ENCODE measurements at regions not wholly inside any gene's neighbourhood (a gene's known extent, or its start where the extent isn't known, plus 50 kb on each side); places are given as distances from the start of the nearest gene placed in this dataset.

GRCh38 chr22:27564806-27565205 lies 236.8 kb downstream of the MN1 start:
- H3K4me3 ChIP-seq (ENCODE audit: insufficient read depth, low read depth, low read length) = no peak overlapping the region
- DNase-seq = no peak
- H3K36me3 ChIP-seq (replicated peaks; ENCODE audit: control insufficient read depth, insufficient read depth, low read length) = no peaks in the 10 kb centered on the region
- H3K27me3 ChIP-seq (ENCODE audit: control insufficient read depth, insufficient read depth, low read length) = no peaks in the 10 kb centered on the region

- Histone ChIP-seq H3K27me3 (ENCODE audit: control insufficient read depth, insufficient read depth, low read length) (no peaks in the 10 kb centered on the region), H3K4me3 (ENCODE audit: insufficient read depth, low read depth, low read length) (no peak overlapping the region), H3K36me3 (replicated peaks; ENCODE audit: control insufficient read depth, insufficient read depth, low read length) (no peaks in the 10 kb centered on the region)
- DNase-seq = no peak
These were observed 235.0 kb downstream of the MN1 start for GRCh38 chr22:27566602-27567001.

GRCh38 chr22:27568265-27568664 lies 233.3 kb downstream of the MN1 start:
- no peak for DNase-seq
- H3K36me3 ChIP-seq (replicated peaks; ENCODE audit: control insufficient read depth, insufficient read depth, low read length) = no peaks in the 10 kb centered on the region
- no peak overlapping the region for H3K4me3 ChIP-seq (ENCODE audit: insufficient read depth, low read depth, low read length)
- H3K27me3 ChIP-seq (ENCODE audit: control insufficient read depth, insufficient read depth, low read length) = no peaks in the 10 kb centered on the region; the same call in 1 of the 2 replicates

DNA sequence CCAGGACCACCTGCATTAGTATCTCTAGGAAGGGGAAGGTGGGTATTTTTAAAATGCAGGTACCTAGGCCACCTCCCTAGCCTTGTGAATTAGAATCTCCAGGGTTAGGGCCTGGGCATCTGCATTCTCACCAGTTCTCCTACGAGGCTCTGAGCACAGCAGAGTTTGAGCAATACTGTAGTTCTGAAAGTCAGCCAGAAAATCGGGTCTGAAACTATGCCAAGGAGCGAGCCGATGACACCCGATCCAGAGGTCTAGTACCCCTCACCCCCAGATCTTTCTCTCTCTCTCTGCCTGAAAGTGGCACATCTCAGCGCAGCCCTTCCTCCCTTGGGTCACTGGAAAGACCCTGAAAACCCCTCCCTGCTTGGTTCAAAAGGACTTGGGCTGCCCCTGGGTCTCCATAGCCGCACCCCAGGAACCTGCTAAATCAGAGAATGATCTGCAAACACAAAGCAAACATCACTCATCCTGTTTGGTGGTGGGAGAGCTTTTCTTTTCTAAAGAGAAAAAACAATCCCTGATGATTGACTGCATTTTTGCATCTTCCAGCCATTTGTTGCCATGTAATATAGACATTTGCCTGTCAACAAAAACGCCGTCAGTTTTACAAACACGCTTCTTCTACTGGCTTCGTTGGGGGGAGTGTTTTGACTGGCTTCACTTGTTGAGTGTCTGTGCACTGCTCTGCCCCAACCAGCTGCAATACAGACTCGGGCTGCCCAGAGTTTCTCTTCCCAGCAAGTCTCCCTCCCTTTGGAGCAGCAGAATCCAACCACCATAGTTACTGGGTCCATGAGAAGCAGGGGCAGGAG lies 229.9 kb downstream of the MN1 start:
- Histone ChIP-seq H3K4me3 (ENCODE audit: insufficient read depth, low read depth, low read length) (no peak overlapping the region), H3K27me3 (ENCODE audit: control insufficient read depth, insufficient read depth, low read length) (no peaks in the 10 kb centered on the region; the same call in 1 of the 2 replicates), H3K36me3 (replicated peaks; ENCODE audit: control insufficient read depth, insufficient read depth, low read length) (no peaks in the 10 kb centered on the region)
- no peak for DNase-seq

GRCh38 chr22:27572278-27572666 lies 229.3 kb downstream of the MN1 start:
- DNase-seq = no peak
- H3K36me3 ChIP-seq (replicated peaks; ENCODE audit: control insufficient read depth, insufficient read depth, low read length) = no peaks in the 10 kb centered on the region
- H3K4me3 ChIP-seq (ENCODE audit: insufficient read depth, low read depth, low read length) = no peak overlapping the region
- H3K27me3 ChIP-seq (ENCODE audit: control insufficient read depth, insufficient read depth, low read length) = no peaks in the 10 kb centered on the region; the same call in 1 of the 2 replicates

- Histone ChIP-seq H3K4me3 (ENCODE audit: insufficient read depth, low read depth, low read length) (no peak overlapping the region), H3K36me3 (replicated peaks; ENCODE audit: control insufficient read depth, insufficient read depth, low read length) (no peaks in the 10 kb centered on the region), H3K27me3 (ENCODE audit: control insufficient read depth, insufficient read depth, low read length) (no peaks in the 10 kb centered on the region; the same call in 1 of the 2 replicates)
- DNase-seq = peak; percentile 73
These were observed 228.1 kb downstream of the MN1 start for GRCh38 chr22:27573280-27574001.

GRCh38 chr22:27574002-27574366 lies 227.6 kb downstream of the MN1 start:
- no peaks in the 10 kb centered on the region for H3K36me3 ChIP-seq (replicated peaks; ENCODE audit: control insufficient read depth, insufficient read depth, low read length)
- no peaks in the 10 kb centered on the region; the same call in 1 of the 2 replicates for H3K27me3 ChIP-seq (ENCODE audit: control insufficient read depth, insufficient read depth, low read length)
- H3K4me3 ChIP-seq (ENCODE audit: insufficient read depth, low read depth, low read length) = no peak overlapping the region
- DNase-seq = no peak

- H3K27me3 ChIP-seq (ENCODE audit: control insufficient read depth, insufficient read depth, low read length) = no peaks in the 10 kb centered on the region; the same call in 1 of the 2 replicates
- no peak overlapping the region for H3K4me3 ChIP-seq (ENCODE audit: insufficient read depth, low read depth, low read length)
- no peaks in the 10 kb centered on the region for H3K36me3 ChIP-seq (replicated peaks; ENCODE audit: control insufficient read depth, insufficient read depth, low read length)
- no peak for DNase-seq
These were observed 226.9 kb downstream of the MN1 start for GRCh38 chr22:27574651-27575050.

GRCh38 chr22:27575348-27575747 lies 226.2 kb downstream of the MN1 start:
- Histone ChIP-seq H3K27me3 (ENCODE audit: control insufficient read depth, insufficient read depth, low read length) (no peaks in the 10 kb centered on the region; the same call in 1 of the 2 replicates), H3K4me3 (ENCODE audit: insufficient read depth, low read depth, low read length) (no peak overlapping the region), H3K36me3 (replicated peaks; ENCODE audit: control insufficient read depth, insufficient read depth, low read length) (no peaks in the 10 kb centered on the region)
- no peak for DNase-seq

GRCh38 chr22:27576413-27576812 lies 225.1 kb downstream of the MN1 start:
- Histone ChIP-seq H3K36me3 (replicated peaks; ENCODE audit: control insufficient read depth, insufficient read depth, low read length) (no peaks in the 10 kb centered on the region), H3K4me3 (ENCODE audit: insufficient read depth, low read depth, low read length) (no peak overlapping the region), H3K27me3 (ENCODE audit: control insufficient read depth, insufficient read depth, low read length) (no peaks in the 10 kb centered on the region; the same call in 1 of the 2 replicates)
- no peak for DNase-seq

- Histone ChIP-seq H3K27me3 (ENCODE audit: control insufficient read depth, insufficient read depth, low read length) (no peaks in the 10 kb centered on the region; the same call in 1 of the 2 replicates), H3K4me3 (ENCODE audit: insufficient read depth, low read depth, low read length) (no peak overlapping the region), H3K36me3 (replicated peaks; ENCODE audit: control insufficient read depth, insufficient read depth, low read length) (no peaks in the 10 kb centered on the region)
- DNase-seq = no peak
These were observed 224.6 kb downstream of the MN1 start for GRCh38 chr22:27576815-27577573.

GRCh38 chr22:27577574-27577969 lies 224.0 kb downstream of the MN1 start:
- no peaks in the 10 kb centered on the region for H3K27me3 ChIP-seq (ENCODE audit: control insufficient read depth, insufficient read depth, low read length)
- no peak for DNase-seq
- no peaks in the 10 kb centered on the region for H3K36me3 ChIP-seq (replicated peaks; ENCODE audit: control insufficient read depth, insufficient read depth, low read length)
- H3K4me3 ChIP-seq (ENCODE audit: insufficient read depth, low read depth, low read length) = no peak overlapping the region

DNA sequence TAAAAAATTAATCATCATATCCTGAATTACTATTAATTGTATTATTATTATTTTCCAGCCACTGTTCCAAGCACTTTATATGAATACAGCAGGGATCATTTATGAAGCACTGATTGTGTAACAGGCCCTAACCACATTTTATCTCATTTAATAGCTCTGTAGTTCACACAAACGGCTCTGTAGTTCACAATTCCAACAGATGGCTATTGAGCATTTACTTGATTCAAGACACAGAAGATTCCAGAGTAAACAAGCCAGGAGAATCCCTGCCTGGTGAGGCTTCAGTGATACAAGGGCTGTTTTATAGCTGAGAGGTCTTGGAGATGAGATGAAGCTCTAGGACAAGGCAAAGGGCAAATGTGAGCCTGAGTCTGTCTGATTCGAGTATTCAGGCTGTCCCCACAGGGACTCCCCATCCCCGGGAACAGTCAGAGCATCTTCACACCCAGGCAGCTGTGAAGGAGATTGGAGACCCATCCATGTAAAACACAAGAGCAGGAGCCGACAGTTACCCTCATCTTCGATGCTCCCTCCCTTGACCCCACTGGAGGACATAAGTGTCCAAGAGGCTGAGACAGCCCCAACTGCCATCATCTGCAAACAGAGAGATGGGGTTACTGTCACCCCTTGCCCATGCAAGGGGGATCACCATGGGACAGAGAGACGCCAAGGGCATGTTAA lies 222.5 kb downstream of the MN1 start:
- Histone ChIP-seq H3K36me3 (replicated peaks; ENCODE audit: control insufficient read depth, insufficient read depth, low read length) (no peaks in the 10 kb centered on the region), H3K27me3 (ENCODE audit: control insufficient read depth, insufficient read depth, low read length) (no peaks in the 10 kb centered on the region), H3K4me3 (ENCODE audit: insufficient read depth, low read depth, low read length) (no peak overlapping the region)
- DNase-seq = no peak

DNA sequence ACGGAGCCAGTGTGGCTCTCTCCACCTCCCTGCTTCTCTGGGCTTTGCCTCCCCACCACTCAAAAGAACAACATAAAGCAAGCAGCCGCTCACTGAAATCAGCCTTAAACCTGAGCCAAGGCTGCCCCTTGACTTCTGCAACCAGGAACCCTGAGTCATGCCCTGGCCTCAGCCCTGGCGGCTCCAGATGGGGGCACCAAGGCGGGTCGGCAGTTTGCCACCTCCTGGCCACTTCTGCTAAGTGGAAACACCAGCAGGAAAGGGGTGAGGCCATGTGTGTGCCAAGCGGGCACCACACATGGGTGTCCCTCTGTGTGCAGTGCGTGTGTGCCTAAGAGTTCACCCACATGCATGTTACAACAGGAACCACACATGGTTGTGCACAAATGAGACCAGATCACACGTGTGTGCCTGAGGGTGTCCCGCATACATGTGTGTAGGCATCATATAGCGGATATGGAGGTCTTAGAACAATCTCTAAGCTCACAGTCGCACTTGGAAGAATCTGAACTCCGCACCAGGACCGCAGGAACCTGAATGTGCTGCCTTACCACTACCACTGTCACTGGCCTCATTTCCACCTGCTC lies 221.2 kb downstream of the MN1 start:
- no peaks in the 10 kb centered on the region for H3K27me3 ChIP-seq (ENCODE audit: control insufficient read depth, insufficient read depth, low read length)
- H3K4me3 ChIP-seq (ENCODE audit: insufficient read depth, low read depth, low read length) = no peak overlapping the region
- no peak for DNase-seq
- H3K36me3 ChIP-seq (replicated peaks; ENCODE audit: control insufficient read depth, insufficient read depth, low read length) = no peaks in the 10 kb centered on the region

Data from H7 (cell line).